Ishikawa (cell line): ENCODE measurements at regions not wholly inside any gene's neighbourhood (a gene's known extent, or its start where the extent isn't known, plus 50 kb on each side); places are given as distances from the start of the nearest gene placed in this dataset.

Source experiments
- CEBPB ChIP-seq: IDR thresholded peaks from 2 replicates; pipeline ENCODE4 v1.6.1; 2012
- CREB1 ChIP-seq: IDR thresholded peaks from 2 replicates; pipeline ENCODE4 v1.6.1; 2012; ENCODE audit warnings: low read depth
- EGR1 ChIP-seq: IDR thresholded peaks from 2 replicates; pipeline ENCODE4 v1.6.1; 2012
- EP300 ChIP-seq: IDR thresholded peaks from 2 replicates; pipeline ENCODE4 v1.6.1; 2012; ENCODE audit warnings: borderline replicate concordance
- FOXM1 ChIP-seq: IDR thresholded peaks from 2 replicates; pipeline ENCODE4 v1.6.1; 2012; ENCODE audit warnings: low read depth, borderline replicate concordance
- NFIC ChIP-seq: IDR thresholded peaks from 2 replicates; pipeline ENCODE4 v1.6.1; 2012
- RAD21 ChIP-seq: IDR thresholded peaks from 2 replicates; pipeline ENCODE4 v1.6.1; 2012; ENCODE audit warnings: low read depth
- TAF1 ChIP-seq: IDR thresholded peaks from 2 replicates; pipeline ENCODE4 v1.6.1; 2012; ENCODE audit warnings: low read depth, mild to moderate bottlenecking
- TCF12 ChIP-seq: IDR thresholded peaks from 2 replicates; pipeline ENCODE4 v1.6.1; 2012; ENCODE audit warnings: low read depth
- TEAD4 ChIP-seq: IDR thresholded peaks from 2 replicates; pipeline ENCODE4 v1.6.1; 2012
- YY1 ChIP-seq: IDR thresholded peaks from 2 replicates; pipeline ENCODE4 v1.6.1; 2012; ENCODE audit warnings: low read depth
- ZBTB7A ChIP-seq: IDR thresholded peaks from 2 replicates; pipeline ENCODE4 v1.6.1; 2012; ENCODE audit warnings: low read depth
- TF ChIP-seq, protein P1 (sequence below): IDR thresholded peaks from 2 replicates; pipeline ENCODE4 v1.6.1; 2012
- TF ChIP-seq, protein P2 (sequence below): IDR thresholded peaks from 2 replicates; pipeline ENCODE4 v1.6.1; 2012
- TF ChIP-seq, protein P3 (sequence below): IDR thresholded peaks from 2 replicates; pipeline ENCODE4 v1.6.1; 2012; ENCODE audit warnings: low read depth, mild to moderate bottlenecking

DNA sequence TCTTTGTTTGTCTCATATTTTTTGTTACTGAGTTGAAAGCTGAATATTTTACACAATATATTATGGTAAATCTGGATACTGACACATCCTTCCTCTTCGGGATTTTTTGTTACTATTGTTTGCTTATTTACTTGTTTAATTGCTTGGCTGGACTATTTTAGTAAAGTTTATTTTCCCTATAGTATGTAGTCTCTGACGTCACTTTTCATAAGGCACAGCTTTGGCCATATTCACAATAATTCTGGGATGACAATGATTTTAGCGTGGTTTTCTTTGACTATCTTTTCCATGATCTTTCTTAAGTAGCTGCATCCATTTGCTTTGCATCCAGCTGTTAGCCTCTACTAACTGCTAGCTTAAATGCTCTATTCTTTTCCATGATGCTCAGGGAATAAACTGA is 552.4 kb downstream of the VGLL3 start:
- TF ChIP-seq, protein P1, sequence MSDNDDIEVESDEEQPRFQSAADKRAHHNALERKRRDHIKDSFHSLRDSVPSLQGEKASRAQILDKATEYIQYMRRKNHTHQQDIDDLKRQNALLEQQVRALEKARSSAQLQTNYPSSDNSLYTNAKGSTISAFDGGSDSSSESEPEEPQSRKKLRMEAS = no peak
- TF ChIP-seq EP300 = no peak
- no peak for TF ChIP-seq EGR1
- TF ChIP-seq, protein P2, sequence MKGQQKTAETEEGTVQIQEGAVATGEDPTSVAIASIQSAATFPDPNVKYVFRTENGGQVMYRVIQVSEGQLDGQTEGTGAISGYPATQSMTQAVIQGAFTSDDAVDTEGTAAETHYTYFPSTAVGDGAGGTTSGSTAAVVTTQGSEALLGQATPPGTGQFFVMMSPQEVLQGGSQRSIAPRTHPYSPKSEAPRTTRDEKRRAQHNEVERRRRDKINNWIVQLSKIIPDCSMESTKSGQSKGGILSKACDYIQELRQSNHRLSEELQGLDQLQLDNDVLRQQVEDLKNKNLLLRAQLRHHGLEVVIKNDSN = no peak
- no peak for TF ChIP-seq ZBTB7A
- no peak for TF ChIP-seq CEBPB
- no peak for TF ChIP-seq FOXM1
- TF ChIP-seq, protein P3, sequence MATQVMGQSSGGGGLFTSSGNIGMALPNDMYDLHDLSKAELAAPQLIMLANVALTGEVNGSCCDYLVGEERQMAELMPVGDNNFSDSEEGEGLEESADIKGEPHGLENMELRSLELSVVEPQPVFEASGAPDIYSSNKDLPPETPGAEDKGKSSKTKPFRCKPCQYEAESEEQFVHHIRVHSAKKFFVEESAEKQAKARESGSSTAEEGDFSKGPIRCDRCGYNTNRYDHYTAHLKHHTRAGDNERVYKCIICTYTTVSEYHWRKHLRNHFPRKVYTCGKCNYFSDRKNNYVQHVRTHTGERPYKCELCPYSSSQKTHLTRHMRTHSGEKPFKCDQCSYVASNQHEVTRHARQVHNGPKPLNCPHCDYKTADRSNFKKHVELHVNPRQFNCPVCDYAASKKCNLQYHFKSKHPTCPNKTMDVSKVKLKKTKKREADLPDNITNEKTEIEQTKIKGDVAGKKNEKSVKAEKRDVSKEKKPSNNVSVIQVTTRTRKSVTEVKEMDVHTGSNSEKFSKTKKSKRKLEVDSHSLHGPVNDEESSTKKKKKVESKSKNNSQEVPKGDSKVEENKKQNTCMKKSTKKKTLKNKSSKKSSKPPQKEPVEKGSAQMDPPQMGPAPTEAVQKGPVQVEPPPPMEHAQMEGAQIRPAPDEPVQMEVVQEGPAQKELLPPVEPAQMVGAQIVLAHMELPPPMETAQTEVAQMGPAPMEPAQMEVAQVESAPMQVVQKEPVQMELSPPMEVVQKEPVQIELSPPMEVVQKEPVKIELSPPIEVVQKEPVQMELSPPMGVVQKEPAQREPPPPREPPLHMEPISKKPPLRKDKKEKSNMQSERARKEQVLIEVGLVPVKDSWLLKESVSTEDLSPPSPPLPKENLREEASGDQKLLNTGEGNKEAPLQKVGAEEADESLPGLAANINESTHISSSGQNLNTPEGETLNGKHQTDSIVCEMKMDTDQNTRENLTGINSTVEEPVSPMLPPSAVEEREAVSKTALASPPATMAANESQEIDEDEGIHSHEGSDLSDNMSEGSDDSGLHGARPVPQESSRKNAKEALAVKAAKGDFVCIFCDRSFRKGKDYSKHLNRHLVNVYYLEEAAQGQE = no peak
- TF ChIP-seq TCF12 = no peak
- TF ChIP-seq YY1 = no peak
- TF ChIP-seq RAD21 = no peak
- TF ChIP-seq CREB1 = no peak
- TF ChIP-seq NFIC = no peak

DNA sequence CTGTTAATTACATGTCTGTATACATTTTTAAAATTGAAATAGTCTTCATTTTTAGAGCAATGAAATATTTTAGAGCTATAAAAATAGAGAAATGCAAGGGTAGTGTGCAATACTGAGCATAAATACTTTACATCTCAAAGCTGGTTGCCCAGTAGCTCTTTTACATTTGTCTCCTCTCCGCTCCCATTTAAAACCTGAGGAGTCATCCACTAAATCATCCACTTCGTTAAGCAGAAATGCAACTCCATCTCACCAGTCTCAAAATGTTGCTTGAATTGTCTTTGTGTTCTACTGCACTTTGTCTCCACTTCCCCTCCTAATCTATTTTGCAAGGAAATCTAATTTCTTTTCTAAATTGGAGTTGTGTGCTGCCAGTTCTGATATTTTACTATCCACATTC is 563.6 kb downstream of the VGLL3 start:
- no peak for TF ChIP-seq ZBTB7A
- TF ChIP-seq CEBPB = no peak
- TF ChIP-seq NFIC = no peak
- TF ChIP-seq EGR1 = no peak
- no peak for TF ChIP-seq YY1
- TF ChIP-seq, protein P3 = no peak
- no peak for TF ChIP-seq TAF1
- no peak for TF ChIP-seq EP300
- no peak for TF ChIP-seq TCF12
- no peak for TF ChIP-seq FOXM1
- no peak for TF ChIP-seq TEAD4

DNA sequence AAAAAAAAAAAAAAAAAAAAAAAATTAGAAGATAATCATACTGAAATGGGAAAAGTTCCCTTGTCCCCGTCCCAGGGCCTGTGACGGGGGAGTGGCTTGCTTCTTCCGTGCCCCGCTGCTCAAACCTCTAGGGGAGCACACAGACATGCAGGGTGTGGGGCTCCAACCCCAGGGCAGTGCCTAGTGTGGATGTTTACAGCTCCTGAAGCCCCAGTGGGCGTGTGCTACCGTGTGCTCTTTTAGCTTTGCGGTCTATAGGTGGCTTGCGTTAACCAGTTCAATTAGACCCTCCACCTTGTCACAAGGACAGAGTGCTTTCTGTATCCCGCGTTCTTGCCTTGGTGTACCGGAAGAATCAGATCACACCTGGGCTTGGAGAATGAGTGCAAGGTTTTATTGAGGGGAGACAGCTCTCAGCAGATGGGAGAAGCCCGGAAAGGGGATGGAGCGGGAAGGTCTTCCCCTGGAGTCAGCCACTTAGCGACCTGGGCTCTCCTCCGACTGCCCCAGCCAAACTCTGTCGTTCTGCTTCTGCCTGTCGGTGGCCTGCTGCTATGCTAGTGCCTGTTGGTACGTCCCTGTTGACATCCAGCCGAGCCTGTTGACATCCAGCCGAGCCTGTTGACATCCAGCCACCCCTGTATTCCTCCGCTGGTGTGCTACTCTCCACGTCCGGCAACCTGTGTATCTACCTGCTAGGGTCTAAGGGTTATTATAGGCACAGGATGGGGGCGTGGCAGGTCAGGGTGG is 569.8 kb downstream of the VGLL3 start:
- TF ChIP-seq ZBTB7A (no peak), EGR1 (no peak), FOXM1 (no peak), CEBPB (no peak), TAF1 (no peak), RAD21 (no peak), NFIC (no peak)
- TF ChIP-seq, protein P1 = no peak
- TF ChIP-seq, protein P2 = no peak

DNA sequence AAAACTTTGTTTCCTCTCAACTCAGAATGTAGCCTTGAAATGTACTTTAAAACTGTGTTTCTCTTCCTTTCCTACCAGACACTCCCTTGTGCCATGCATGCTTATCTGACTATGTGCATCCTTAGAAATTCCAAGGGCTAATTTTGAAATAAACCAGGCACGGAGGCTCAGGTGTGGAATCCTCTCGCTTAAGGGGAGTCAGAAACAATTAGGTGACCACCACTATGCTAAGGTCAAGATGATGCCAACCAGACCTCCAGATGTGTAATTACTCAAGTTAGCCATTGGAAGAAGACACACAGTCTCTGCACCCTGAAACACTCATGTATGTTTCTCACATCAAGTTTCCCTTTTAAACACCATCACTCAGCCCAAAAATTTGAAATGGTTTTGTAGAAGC is 572.1 kb downstream of the VGLL3 start:
- no peak for TF ChIP-seq TAF1
- TF ChIP-seq TCF12 = no peak
- TF ChIP-seq ZBTB7A = no peak
- TF ChIP-seq NFIC = no peak

DNA sequence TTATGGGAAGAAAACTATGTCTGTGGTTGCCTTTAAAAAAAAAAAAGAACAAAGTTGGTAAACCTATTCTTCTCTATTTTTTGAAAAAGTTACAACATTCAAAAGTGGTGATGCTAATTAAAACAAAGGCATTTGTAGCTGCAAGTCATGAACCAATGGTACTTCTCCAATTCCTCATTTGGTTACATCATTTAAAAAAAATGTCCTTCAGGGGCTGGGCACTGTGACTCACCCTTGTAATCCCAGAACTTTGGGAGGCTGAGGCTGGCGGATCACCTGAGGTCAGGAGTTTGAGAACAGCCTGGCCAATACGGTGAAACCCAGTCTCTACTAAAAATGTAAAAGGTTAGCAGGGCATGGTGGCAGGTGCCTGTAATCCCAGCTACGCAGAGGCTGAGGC is 574.6 kb downstream of the VGLL3 start:
- TF ChIP-seq ZBTB7A (no peak), CREB1 (no peak), RAD21 (no peak), EP300 (no peak), NFIC (no peak)

DNA sequence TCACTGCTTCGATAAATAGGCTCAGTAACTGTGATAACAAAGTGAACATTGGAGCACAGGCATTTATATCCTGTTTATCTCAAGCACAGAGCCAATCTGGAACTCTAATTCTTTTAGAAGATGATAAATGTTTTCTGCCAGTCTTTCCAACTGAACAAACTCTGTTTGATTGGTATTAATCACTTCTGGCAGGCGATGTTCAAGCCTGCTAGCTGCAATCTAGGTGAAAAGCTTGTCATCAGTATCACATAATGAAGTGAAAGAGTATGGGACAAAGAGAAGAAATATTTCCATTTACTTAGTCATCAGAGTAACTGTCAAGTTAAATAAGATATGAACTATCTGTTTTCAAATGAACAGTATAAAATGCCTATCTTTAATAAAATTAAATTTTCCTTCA is 577.3 kb downstream of the VGLL3 start:
- TF ChIP-seq ZBTB7A (no peak), RAD21 (no peak), EP300 (no peak), NFIC (no peak), CEBPB (no peak), CREB1 (no peak), FOXM1 (no peak), TCF12 (no peak), YY1 (no peak), TEAD4 (no peak), TAF1 (no peak), EGR1 (no peak)
- TF ChIP-seq, protein P2 = no peak
- TF ChIP-seq, protein P1 = no peak
- TF ChIP-seq, protein P3 = no peak
